ENCODE measurements at regions not wholly inside any gene's neighbourhood (a gene's known extent, or its start where the extent isn't known, plus 50 kb on each side); places are given as distances from the start of the nearest gene placed in this dataset.
"Not testable (repeated sequence)": the region's sequence is repeated elsewhere in the genome, so short reads cannot be mapped to it uniquely, and the experiment has no call there.

- peak; percentile 35 for DNase-seq
Measured at GRCh38 chr4:38279650-38280322, 319.6 kb downstream of the PTTG2 start.

GRCh38 chr4:38280323-38280706 lies 320.1 kb downstream of the PTTG2 start:
- DNase-seq: no peak

- no peak for DNase-seq
Measured at GRCh38 chr4:38281371-38282071, 321.3 kb downstream of the PTTG2 start.

GRCh38 chr4:38283724-38284123 lies 323.5 kb downstream of the PTTG2 start:
- DNase-seq: no peak

GRCh38 chr4:38284294-38285030 lies 324.3 kb downstream of the PTTG2 start:
- no peak for DNase-seq

- no peak for DNase-seq
Measured at GRCh38 chr4:38287101-38287851, 327.1 kb downstream of the PTTG2 start.

- no peak for DNase-seq
Measured at GRCh38 chr4:38289553-38289952, 329.4 kb downstream of the PTTG2 start.

GRCh38 chr4:38290366-38290765 lies 330.2 kb downstream of the PTTG2 start:
- DNase-seq: no peak

GRCh38 chr4:38290914-38291313 lies 330.7 kb downstream of the PTTG2 start:
- no peak for DNase-seq

- no peak for DNase-seq
Measured at GRCh38 chr4:38292529-38292928, 332.3 kb downstream of the PTTG2 start.

GRCh38 chr4:38294238-38294637 lies 334.0 kb downstream of the PTTG2 start:
- no peak for DNase-seq

GRCh38 chr4:38297061-38297460 lies 336.9 kb downstream of the PTTG2 start:
- DNase-seq: no peak

- no peak for DNase-seq
Measured at GRCh38 chr4:38298868-38299713, 338.9 kb downstream of the PTTG2 start.

GRCh38 chr4:38302910-38303309 lies 342.7 kb downstream of the PTTG2 start:
- DNase-seq: no peak

GRCh38 chr4:38304460-38304859 lies 344.3 kb downstream of the PTTG2 start:
- DNase-seq: not testable (repeated sequence)

GRCh38 chr4:38306482-38307071 lies 346.4 kb downstream of the PTTG2 start:
- no peak for DNase-seq

- DNase-seq: no peak
Measured at GRCh38 chr4:38308728-38309311, 348.6 kb downstream of the PTTG2 start.

- no peak for DNase-seq
Measured at GRCh38 chr4:38309471-38309870, 349.3 kb downstream of the PTTG2 start.

GRCh38 chr4:38310446-38311043 lies 350.3 kb downstream of the PTTG2 start:
- DNase-seq: no peak

GRCh38 chr4:38311495-38312126 lies 351.4 kb downstream of the PTTG2 start:
- no peak for DNase-seq

- peak; percentile 95 for DNase-seq
Measured at GRCh38 chr4:38313175-38313574, 350.8 kb upstream of the KLF3 start.

Measured in NCI-H2029 treated with DMSO at 0.1 percent for 48 hours (cell line).